GM12873 (cell line): ENCODE measurements at regions not wholly inside any gene's neighbourhood (a gene's known extent, or its start where the extent isn't known, plus 50 kb on each side); places are given as distances from the start of the nearest gene placed in this dataset.

Experiments
- CTCF ChIP-seq: IDR thresholded peaks from 2 replicates; pipeline ENCODE4 v1.5.1; 2012; ENCODE audit warnings: low read depth, mild to moderate bottlenecking, moderate library complexity, low read length, control low read depth; ENCODE audit not compliant: insufficient read depth; ENCODE audit errors: missing control alignments

- TF ChIP-seq CTCF = no peak
Measured at GRCh38 chr5:6081727-6082210, 296.6 kb downstream of the MED10 start.

- no peak for TF ChIP-seq CTCF
Measured at GRCh38 chr5:6080930-6081726, 297.2 kb downstream of the MED10 start.

GRCh38 chr5:6080436-6080835 is 297.9 kb downstream of the MED10 start:
- no peak for TF ChIP-seq CTCF

GRCh38 chr5:6078881-6079280 is 299.5 kb downstream of the MED10 start:
- TF ChIP-seq CTCF = no peak

GRCh38 chr5:6076341-6077239 is 301.8 kb downstream of the MED10 start:
- no peak for TF ChIP-seq CTCF

- no peak for TF ChIP-seq CTCF
Measured at GRCh38 chr5:6069496-6070185, 308.7 kb downstream of the MED10 start.
